Ureter (tissue), 1 donor: ENCODE measurements at regions not wholly inside any gene's neighbourhood (a gene's known extent, or its start where the extent isn't known, plus 50 kb on each side); places are given as distances from the start of the nearest gene placed in this dataset.
"Not testable (repeated sequence)": the region's sequence is repeated elsewhere in the genome, so short reads cannot be mapped to it uniquely, and the experiment has no call there.

Experiments used
- DNase-seq: peaks from one replicate; pipeline ENCODE4 v3.0.0-alpha.2; 2020; ENCODE audit warnings: low spot score
- donor health status: DM: yes; HTN: yes; CAD: no.

DNA sequence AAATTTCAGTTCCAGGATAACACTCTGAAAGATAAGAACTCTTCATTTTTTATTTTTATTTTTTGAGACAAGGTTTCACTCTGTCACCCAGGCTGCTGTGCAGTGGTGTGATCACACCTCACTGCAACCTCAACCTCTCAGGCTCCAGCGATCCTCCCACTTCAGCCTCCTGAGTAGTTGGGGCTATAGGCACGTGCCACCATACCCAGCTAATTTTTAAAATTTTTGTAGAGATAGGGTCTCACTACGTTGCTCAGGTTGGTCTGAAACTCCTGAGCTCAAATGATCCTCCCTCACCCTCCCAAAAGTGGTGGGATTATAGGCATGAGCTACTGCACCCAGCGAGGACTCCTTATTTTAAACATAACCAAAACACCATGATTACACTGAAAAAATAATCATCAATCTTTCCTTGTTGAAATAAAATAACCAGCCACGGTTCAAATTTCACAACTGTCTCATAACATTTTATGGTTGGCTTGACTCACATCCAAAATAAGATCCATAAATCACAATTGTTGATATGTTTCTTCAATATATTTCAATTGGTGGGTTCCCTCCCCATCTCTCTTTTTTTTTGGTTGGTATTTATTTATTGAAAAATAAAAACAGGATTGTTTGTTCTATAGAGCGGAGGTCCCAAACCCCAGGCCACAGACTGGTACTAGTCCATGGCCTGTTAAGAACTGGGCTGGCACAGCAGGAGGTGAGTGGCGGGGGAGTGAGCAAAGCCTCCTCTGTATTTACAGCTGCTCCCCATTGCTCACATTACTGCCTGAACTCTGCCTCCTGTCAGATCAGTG lies 60.1 kb upstream of the FAM171A1 start:
- no peak for DNase-seq

DNA sequence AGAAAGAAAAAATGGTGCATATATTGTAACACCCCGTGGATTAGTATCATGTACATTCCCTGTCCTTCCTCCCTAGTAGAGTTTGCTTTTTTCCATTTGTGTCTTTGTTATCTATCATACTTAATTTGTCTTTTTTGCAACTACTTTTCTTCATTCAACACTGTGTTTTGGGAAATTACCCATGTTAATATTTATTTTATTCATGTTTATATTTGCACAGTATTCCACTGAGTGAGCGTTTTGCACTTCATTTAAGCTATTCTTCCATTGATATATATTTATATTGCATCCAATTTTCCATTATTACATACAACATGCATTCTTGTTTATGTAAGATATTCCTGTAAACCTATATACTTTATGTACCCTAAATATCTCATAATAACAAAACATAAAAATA lies 57.6 kb upstream of the FAM171A1 start:
- no peak for DNase-seq

DNA sequence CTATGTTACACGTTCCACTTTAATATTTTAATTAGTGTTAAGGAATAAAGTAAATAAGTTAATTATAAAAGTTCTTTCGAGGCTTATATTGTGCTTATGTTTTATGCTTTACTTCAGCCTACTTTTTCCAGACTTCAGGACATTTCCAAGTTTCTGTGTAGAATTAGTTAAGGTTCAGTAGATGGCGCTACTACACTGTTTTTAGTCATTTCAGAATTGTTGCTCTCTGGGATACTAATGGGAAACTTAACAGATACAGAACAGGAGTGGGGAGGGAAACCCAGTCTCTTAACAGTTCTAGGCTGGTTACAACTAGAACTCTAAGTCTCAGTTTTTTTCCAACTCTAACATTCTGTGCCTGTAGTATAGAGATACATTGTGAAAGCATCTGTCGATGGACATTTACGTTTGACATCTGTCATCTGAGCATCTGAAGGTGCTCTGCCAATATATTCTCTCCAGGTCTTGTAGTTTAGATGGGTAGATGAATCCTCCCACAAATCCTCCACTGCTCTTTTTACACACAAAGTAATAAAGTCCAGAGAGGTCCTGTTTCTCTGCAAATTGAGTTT lies 56.8 kb upstream of the FAM171A1 start:
- no peak for DNase-seq

- DNase-seq = no peak
Measured at GRCh38 chr10:15426558-15426957, 55.5 kb upstream of the FAM171A1 start.

DNA sequence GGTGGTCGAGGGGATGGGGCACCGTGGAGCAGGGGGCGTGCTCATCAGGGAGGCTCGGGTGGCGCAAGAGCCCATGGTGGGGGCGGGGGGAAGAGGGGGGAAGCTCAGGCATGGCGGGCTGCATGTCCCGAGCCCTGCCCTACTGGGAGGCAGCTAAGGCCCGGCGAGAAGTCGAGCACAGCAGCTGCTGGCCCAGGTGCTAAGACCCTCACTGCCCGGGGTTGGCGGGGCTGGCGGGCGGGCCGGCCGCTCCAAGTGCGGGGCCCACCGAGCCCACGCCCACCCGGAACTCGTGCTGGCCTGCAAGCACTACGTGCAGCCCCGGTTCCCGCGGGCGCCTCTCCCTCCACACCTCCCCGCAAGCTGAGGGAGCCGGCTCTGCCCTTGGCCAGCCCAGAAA lies 55.0 kb upstream of the FAM171A1 start:
- DNase-seq = no peak

- not testable (repeated sequence) for DNase-seq
Measured at GRCh38 chr10:15421875-15422274, 50.8 kb upstream of the FAM171A1 start.
